HG03558 (cell line): ENCODE measurements at regions not wholly inside any gene's neighbourhood (a gene's known extent, or its start where the extent isn't known, plus 50 kb on each side); places are given as distances from the start of the nearest gene placed in this dataset.

Source experiments
- ATAC-seq: cut with Tn5 transposase; IDR thresholded peaks from one replicate; pipeline ENCODE4 v1.9.1; 2021; ENCODE audit warnings: moderate number of reproducible peaks; ENCODE audit not compliant: unreplicated experiment; ENCODE audit errors: extremely low read depth

GRCh38 chr16:17619261-17619660, 148.5 kb upstream of the XYLT1 start:
- no peak for ATAC-seq

GRCh38 chr16:17617021-17617552, 146.3 kb upstream of the XYLT1 start:
- ATAC-seq, result no peak

- ATAC-seq, result no peak
Measured at GRCh38 chr16:17612336-17612735, 141.6 kb upstream of the XYLT1 start.

GRCh38 chr16:17607609-17608008, 136.8 kb upstream of the XYLT1 start:
- ATAC-seq, result no peak

GRCh38 chr16:17607075-17607509, 136.3 kb upstream of the XYLT1 start:
- no peak for ATAC-seq

GRCh38 chr16:17606460-17606859, 135.7 kb upstream of the XYLT1 start:
- no peak for ATAC-seq

- ATAC-seq, result no peak
Measured at GRCh38 chr16:17605784-17606183, 135.0 kb upstream of the XYLT1 start.

- no peak for ATAC-seq
Measured at GRCh38 chr16:17603626-17604025, 132.9 kb upstream of the XYLT1 start.

- no peak for ATAC-seq
Measured at GRCh38 chr16:17602678-17603077, 131.9 kb upstream of the XYLT1 start.

- no peak for ATAC-seq
Measured at GRCh38 chr16:17598968-17599367, 128.2 kb upstream of the XYLT1 start.

GRCh38 chr16:17591655-17592405, 121.1 kb upstream of the XYLT1 start:
- no peak for ATAC-seq

GRCh38 chr16:17590711-17591654, 120.2 kb upstream of the XYLT1 start:
- no peak for ATAC-seq

GRCh38 chr16:17589898-17590297, 119.1 kb upstream of the XYLT1 start:
- ATAC-seq, result no peak

- ATAC-seq, result no peak
Measured at GRCh38 chr16:17585449-17586074, 114.8 kb upstream of the XYLT1 start.

- no peak for ATAC-seq
Measured at GRCh38 chr16:17578981-17579874, 108.5 kb upstream of the XYLT1 start.

GRCh38 chr16:17574256-17574655, 103.5 kb upstream of the XYLT1 start:
- no peak for ATAC-seq

- no peak for ATAC-seq
Measured at GRCh38 chr16:17572145-17572544, 101.4 kb upstream of the XYLT1 start.

GRCh38 chr16:17571499-17572093, 100.8 kb upstream of the XYLT1 start:
- ATAC-seq, result no peak

- ATAC-seq, result no peak
Measured at GRCh38 chr16:17568239-17568638, 97.5 kb upstream of the XYLT1 start.
